K562 (cell line): ENCODE measurements at regions not wholly inside any gene's neighbourhood (a gene's known extent, or its start where the extent isn't known, plus 50 kb on each side); places are given as distances from the start of the nearest gene placed in this dataset.

ENCODE experiments used
- ATAC-seq: fragments of 200-7000 bp; cut with Tn5 transposase; 3 replicates; pipeline ENCODE4 v1.9.1; 2020; ENCODE audit warnings: moderate library complexity
- BruUV-seq: library from RNA; stranded (reverse); fragments of 400-500 nt; replicated peaks from 2 replicates; lab custom pipeline; 2021; lab: Mats Ljungman, UMichigan
- CTCF ChIA-PET: fragments of 300-600 bp; formaldehyde crosslinking; extraction: SDS; loops from one replicate; lab custom pipeline; 2021; ENCODE audit warnings: low intra/inter-chr PET ratio; lab: Yijun Ruan, JAX
- POLR2A ChIA-PET: fragments of 300-600, 350-650 bp; sonication (Branson Sonifier 250); formaldehyde crosslinking; extraction: SDS; loops from one replicate; lab custom pipeline; 2021; ENCODE audit warnings: antibody characterized with exemption, inconsistent platforms; lab: Yijun Ruan, JAX
- DNase-seq, 4 experiments: peaks; one replicate each; pipeline versions ENCODE4 v3.0.0 to v3.0.0-alpha.2; 2011 to 2018; ENCODE audit warnings: low spot score in 3 of 4, mixed read lengths in 3 of 4; ENCODE audit errors: extremely low read depth in 1 of 4
- FAIRE-seq: peaks from 2 replicates; lab custom pipeline; 2011; peaks lifted over from hg19 to GRCh38; lab: Jason Lieb, UNC
- H2AFZ ChIP-seq: 2 replicates; pipeline ENCODE4 v1.6.0; 2011; ENCODE audit warnings: low read depth, low read length, control low read depth, inconsistent platforms
- H3K27ac ChIP-seq: fragments of 200-600 bp; 3 replicates; pipeline ENCODE4 v1.8.0; 2011; ENCODE audit warnings: low read depth, mild to moderate bottlenecking, control low read depth, inconsistent platforms, low read length, moderate library complexity, mixed read lengths; ENCODE audit errors: extremely low read depth
- H3K27me3 ChIP-seq, 2 experiments: fragments of 300-600 bp in 1 of 2; 2 replicates in 1 of 2; 3 replicates in 1 of 2; pipeline versions ENCODE4 v1.6.0 to v1.8.0; 2011; ENCODE audit warnings: inconsistent platforms in 2 of 2, low read length in 2 of 2, mild to moderate bottlenecking in 1 of 2, mixed read lengths in 1 of 2, moderate library complexity in 1 of 2; ENCODE audit not compliant: control insufficient read depth in 2 of 2, insufficient read depth in 2 of 2
- H3K36me3 ChIP-seq: fragments of 300-600 bp; 3 replicates; pipeline ENCODE4 v1.8.0; 2011; ENCODE audit warnings: mild to moderate bottlenecking, low read length, inconsistent platforms; ENCODE audit not compliant: control insufficient read depth, insufficient read depth
- H3K4me1 ChIP-seq, 2 experiments: fragments of 200-600 bp in 1 of 2; replicated peaks in 1 of 2; 2 replicates in 1 of 2; 3 replicates in 1 of 2; pipeline versions ENCODE4 v1.5.1 to v1.8.0; 2011; ENCODE audit warnings: inconsistent platforms in 2 of 2, low read length in 2 of 2, mild to moderate bottlenecking in 1 of 2, mixed read lengths in 1 of 2, moderate library complexity in 1 of 2; ENCODE audit not compliant: control insufficient read depth in 2 of 2, insufficient read depth in 2 of 2
- H3K4me2 ChIP-seq: 2 replicates; pipeline ENCODE4 v1.6.1; 2011; ENCODE audit warnings: low read length, control low read depth, inconsistent platforms, mixed read lengths; ENCODE audit not compliant: insufficient read depth
- H3K4me3 ChIP-seq: fragments of 200-600 bp; sonication (generic), shearing (Covaris generic); 2 replicates; pipeline ENCODE4 v1.5.1; 2016; ENCODE audit warnings: control low read depth, inconsistent platforms
- H3K79me2 ChIP-seq: fragments of 200-600 bp; 3 replicates; pipeline ENCODE4 v1.8.0; 2011; ENCODE audit warnings: low read length, inconsistent platforms; ENCODE audit not compliant: control insufficient read depth, insufficient read depth
- H3K9ac ChIP-seq, 2 experiments: 2 replicates each; pipeline versions ENCODE4 v1.6.0 to v1.6.1; 2011; ENCODE audit warnings: low read depth in 2 of 2, low read length in 2 of 2, control low read depth in 1 of 2, inconsistent platforms in 1 of 2, mild to moderate bottlenecking in 1 of 2, mixed read lengths in 1 of 2; ENCODE audit not compliant: insufficient read depth in 1 of 2
- H3K9me1 ChIP-seq: one replicate; pipeline ENCODE4 v1.6.0; 2011; ENCODE audit warnings: inconsistent platforms, mild to moderate bottlenecking, low read length, moderate library complexity; ENCODE audit not compliant: control insufficient read depth, insufficient read depth
- H3K9me3 ChIP-seq: replicated peaks from 2 replicates; pipeline ENCODE4 v1.5.1; 2011; ENCODE audit warnings: low read depth, low read length, inconsistent platforms; ENCODE audit not compliant: control insufficient read depth, insufficient read depth
- H4K20me1 ChIP-seq: replicated peaks from 2 replicates; pipeline ENCODE4 v1.6.1; 2011; ENCODE audit warnings: low read length, inconsistent platforms, mixed read lengths; ENCODE audit not compliant: control insufficient read depth, insufficient read depth
- MAX ChIP-seq: sonication (generic); formaldehyde crosslinking; IDR thresholded peaks from 2 replicates; pipeline ENCODE4 v1.9.0; 2022; ENCODE audit warnings: mild to moderate bottlenecking, missing genetic modification reagents
- MCM7 ChIP-seq, 2 experiments: fragments of 450-650 bp; IDR thresholded peaks; 2 replicates each; pipeline ENCODE4 v1.6.1; 2016 to 2018
- MTA3 ChIP-seq: fragments of 450-650 bp; formaldehyde crosslinking; IDR thresholded peaks from 2 replicates; pipeline ENCODE4 v1.6.1; 2017; ENCODE audit warnings: mild to moderate bottlenecking, borderline replicate concordance
- MTF1 ChIP-seq: fragments of 250-450 bp; sonication (Bioruptor Pico); IDR thresholded peaks from 2 replicates; pipeline ENCODE4 v1.9.0; 2021; ENCODE audit warnings: moderate library complexity, mild to moderate bottlenecking, inconsistent platforms, borderline replicate concordance
- NFXL1 ChIP-seq: fragments of 450-650 bp; formaldehyde crosslinking; IDR thresholded peaks from 2 replicates; pipeline ENCODE4 v1.4.0; 2021; ENCODE audit warnings: mild to moderate bottlenecking
- PYGO2 ChIP-seq: fragments of 450-650 bp; IDR thresholded peaks from 2 replicates; pipeline ENCODE4 v1.6.1; 2016; ENCODE audit warnings: mild to moderate bottlenecking, missing genetic modification characterization, moderate library complexity, missing compliant biosample characterization
- SREBF2 ChIP-seq: sonication (generic); formaldehyde crosslinking; IDR thresholded peaks from 2 replicates; pipeline ENCODE4 v1.4.0; 2020; ENCODE audit warnings: mild to moderate bottlenecking, missing genetic modification reagents
- VEZF1 ChIP-seq: fragments of 200-800 bp; sonication (Bioruptor generic); IDR thresholded peaks from 2 replicates; pipeline ENCODE4 v1.6.1; 2017; ENCODE audit warnings: missing genetic modification characterization, missing compliant biosample characterization
- ZBTB34 ChIP-seq: fragments of 250-450 bp; sonication (Bioruptor Pico); IDR thresholded peaks from 2 replicates; pipeline ENCODE4 v1.8.0; 2021; ENCODE audit warnings: mild to moderate bottlenecking, moderate library complexity
- ZFP1 ChIP-seq: fragments of 450-650 bp; formaldehyde crosslinking; IDR thresholded peaks from 2 replicates; pipeline ENCODE4 v1.4.0; 2020; ENCODE audit warnings: mild to moderate bottlenecking, mixed read lengths
- ZNF644 ChIP-seq: fragments of 200-800 bp; sonication (Bioruptor generic); IDR thresholded peaks from 2 replicates; pipeline ENCODE4 v1.6.1; 2016; ENCODE audit warnings: low read depth, missing genetic modification characterization, missing compliant biosample characterization
- ZZZ3 ChIP-seq: fragments of 450-650 bp; IDR thresholded peaks from 2 replicates; pipeline ENCODE4 v1.6.1; 2016; ENCODE audit warnings: antibody characterized with exemption, mild to moderate bottlenecking, moderate library complexity
- WGBS: fragments of 100-300 bp; shearing (Covaris generic); methylation state at CpG from one replicate; pipeline ENCODE4 v1.1.6; 2016; ENCODE audit warnings: low coverage, mixed read lengths; ENCODE audit not compliant: insufficient coverage; ENCODE audit errors: missing lambda C conversion rate; 5-methylcytosine and 5-hydroxymethylcytosine counted together
- in situ Hi-C: fragments of 300-500 bp; cut with MboI; formaldehyde crosslinking; loops from 4 replicates; pipeline ENCODE4 v1.15.0; 2018; ENCODE audit warnings: inconsistent platforms, mixed read lengths
- intact Hi-C: fragments of 100-400 bp; cut with micrococcal nuclease; formaldehyde crosslinking; loops from 2 replicates; pipeline ENCODE4 v1.14.2; 2022

GRCh38 chr9:90449213-90449925 lies 193.3 kb downstream of the DIRAS2 start:
- no peaks in the 10 kb centered on the region for H3K36me3 ChIP-seq
- no peaks in the 10 kb centered on the region for H3K4me1 ChIP-seq
- 0% methylated on average over 4 of the region's 4 CpGs for WGBS
- no TSS peak for BruUV-seq
- ChIA-PET CTCF (no interaction called here), POLR2A (interaction anchor here (1.0 kb wide), 1 partner anchor 9 kb away, joined by 3 read pairs; no protein-coding TSS in a partner anchor)
- intact Hi-C loops = no loop called here
- H3K4me2 ChIP-seq = no peak overlapping the region
- no peak overlapping the region for H3K9ac ChIP-seq
- TF ChIP-seq ZBTB34 (no peak), NFXL1 (CRISPR knock-in tag) (no peak), MTF1 (CRISPR knock-in tag) (no peak), PYGO2 (no peak), MAX (CRISPR knock-in tag) (no peak), VEZF1 (CRISPR knock-in tag) (no peak), MCM7 (IDR thresholded peaks at IDR 0.05) (no peak), MTA3 (no peak), ZNF644 (tag) (no peak), ZFP1 (CRISPR knock-in tag) (no peak), SREBF2 (no peak), ZZZ3 (no peak)
- no peaks in the 10 kb centered on the region; a peak in 1 of 5 replicates for H3K27me3 ChIP-seq
- H3K9me3 ChIP-seq = no peaks in the 10 kb centered on the region
- H3K27ac ChIP-seq = no peak overlapping the region
- DNase-seq (no peak), ATAC-seq (no peak), FAIRE-seq (no peak)
- in situ Hi-C loops = no loop called here
- no peaks in the 10 kb centered on the region for H3K9me1 ChIP-seq
- no peaks in the 10 kb centered on the region for H3K79me2 ChIP-seq
- no peak overlapping the region for H3K4me3 ChIP-seq
- no peak overlapping the region for H2AFZ ChIP-seq
- no peaks in the 10 kb centered on the region for H4K20me1 ChIP-seq
